Transverse colon (tissue), 4 donors: ENCODE measurements at regions not wholly inside any gene's neighbourhood (a gene's known extent, or its start where the extent isn't known, plus 50 kb on each side); places are given as distances from the start of the nearest gene placed in this dataset.
"Not testable (repeated sequence)": the region's sequence is repeated elsewhere in the genome, so short reads cannot be mapped to it uniquely, and the experiment has no call there.

Experiments used
- DNase-seq: peaks from one replicate; pipeline ENCODE4 v3.0.0-alpha.2; 2019
- H3K27ac ChIP-seq, 4 donors: fragments of 200-600 bp; sonication (generic); 2 replicates each; pipeline ENCODE4 v1.5.1; 2016 to 2018; ENCODE audit warnings: inconsistent platforms in 4 of 4
- H3K27me3 ChIP-seq: fragments of 200-600 bp; sonication (generic); 2 replicates; pipeline ENCODE4 v1.5.1; 2017; ENCODE audit warnings: inconsistent platforms
- H3K36me3 ChIP-seq, 4 donors: fragments of 200-600 bp; sonication (generic); 2 replicates each; pipeline ENCODE4 v1.5.1; 2017 to 2019; ENCODE audit warnings: inconsistent platforms in 4 of 4
- H3K4me1 ChIP-seq, 4 donors: fragments of 200-600 bp; sonication (generic); 2 replicates each; pipeline ENCODE4 v1.5.1; 2017 to 2020; ENCODE audit warnings: inconsistent platforms in 4 of 4
- H3K4me3 ChIP-seq, 4 donors: fragments of 200-600 bp; sonication (generic); 1 replicate in 1 of 4; 2 replicates in 3 of 4; pipeline versions ENCODE4 v1.5.1 to v1.6.1; 2017 to 2019; ENCODE audit warnings: inconsistent platforms in 4 of 4
- H3K9me3 ChIP-seq, 2 donors: fragments of 200-600 bp; sonication (generic); 2 replicates each; pipeline ENCODE4 v1.5.1; 2017 to 2019; ENCODE audit warnings: inconsistent platforms in 2 of 2
- CTCF ChIP-seq, 5 experiments: fragments of 200-600 bp in 3 of 5; fragments of 450-650 bp in 2 of 5; sonication (generic) in 3 of 5; IDR thresholded peaks; 1 replicate in 2 of 5; 2 replicates in 3 of 5; pipeline ENCODE4 v1.5.1; 2016 to 2017; ENCODE audit warnings: antibody characterized with exemption in 5 of 5, inconsistent platforms in 3 of 5, mild to moderate bottlenecking in 2 of 5, moderate library complexity in 1 of 5
- EP300 ChIP-seq: sonication (generic); formaldehyde crosslinking; IDR thresholded peaks from one replicate; pipeline ENCODE4 v1.6.1; 2017; ENCODE audit warnings: antibody characterized with exemption, low read depth
- POLR2A ChIP-seq: fragments of 450-650 bp; IDR thresholded peaks from one replicate; pipeline ENCODE4 v1.6.1; 2016; ENCODE audit warnings: antibody characterized with exemption, mild to moderate bottlenecking, moderate library complexity
- POLR2AphosphoS5 ChIP-seq, 3 donors: sonication (generic); formaldehyde crosslinking; IDR thresholded peaks; one replicate each; pipeline ENCODE4 v1.6.1; 2016; ENCODE audit warnings: antibody characterized with exemption in 3 of 3
- WGBS, 2 donors: methylation state at CpG; one replicate each; pipeline ENCODE4 v1.1.5; 2018; ENCODE audit warnings: low coverage in 1 of 2; 5-methylcytosine and 5-hydroxymethylcytosine counted together
- in situ Hi-C, 4 donors: fragments of 200-750 bp; cut with MboI; loops; one replicate each; pipeline versions ENCODE4 v1.15.0 to v1.15.1; 2017; ENCODE audit warnings: low sequenced_read_pairs in 3 of 4, low pct_ligation_motif_present in 1 of 4, low pct_unique_long_range_greater_than_20kb in 1 of 4
- intact Hi-C: fragments of 100-400 bp; cut with DNase I; formaldehyde crosslinking; loops from one replicate; pipeline ENCODE4 v1.15.1; 2023; ENCODE audit warnings: low total_unique reads

GRCh38 chrX:93177930-93178329, 495.4 kb downstream of the NAP1L3 start:
- in situ Hi-C loops, result no loop called here
- no peaks in the 10 kb centered on the region for H3K36me3 ChIP-seq

GRCh38 chrX:93169771-93170170, 503.6 kb downstream of the NAP1L3 start:
- Histone ChIP-seq H3K9me3 (no peaks in the 10 kb centered on the region), H3K27me3 (no peaks in the 10 kb centered on the region), H3K4me1 (no peaks in the 10 kb centered on the region), H3K36me3 (no peaks in the 10 kb centered on the region), H3K4me3 (no peak overlapping the region), H3K27ac (no peak overlapping the region)
- WGBS, 2 donors, result 47 to 60% methylated on average over 1 of the region's 1 CpG
- DNase-seq, result no peak
- no peak for TF ChIP-seq POLR2A
- no peak for TF ChIP-seq CTCF (IDR thresholded peaks at IDR 0.05)
- TF ChIP-seq POLR2AphosphoS5 (IDR thresholded peaks at IDR 0.05), result no peak
- TF ChIP-seq EP300, result no peak
- intact Hi-C loops, result no loop called here
- in situ Hi-C loops, result no loop called here

More at GRCh38 chrX:93177930-93178329, 495.4 kb downstream of the NAP1L3 start:
- Histone ChIP-seq H3K4me1 (no peaks in the 10 kb centered on the region), H3K27ac (no peak overlapping the region), H3K27me3 (no peaks in the 10 kb centered on the region), H3K4me3 (no peak overlapping the region), H3K9me3 (no peaks in the 10 kb centered on the region)
- TF ChIP-seq EP300 (no peak), CTCF (IDR thresholded peaks at IDR 0.05) (no peak), POLR2A (no peak), POLR2AphosphoS5 (IDR thresholded peaks at IDR 0.05) (no peak)
- 70 to 100% methylated on average over 1 to 4 of the region's 4 CpGs for WGBS, 2 donors
- no peak for DNase-seq
- intact Hi-C loops, result no loop called here

- no peak for DNase-seq
- WGBS, 2 donors, result 60 to 80% methylated on average over 1 to 3 of the region's 3 CpGs
- intact Hi-C loops (no loop called here), in situ Hi-C loops (no loop called here)
- Histone ChIP-seq H3K9me3 (no peaks in the 10 kb centered on the region), H3K4me1 (no peaks in the 10 kb centered on the region), H3K4me3 (no peak overlapping the region), H3K27ac (no peak overlapping the region), H3K36me3 (no peaks in the 10 kb centered on the region), H3K27me3 (no peaks in the 10 kb centered on the region)
- TF ChIP-seq CTCF (IDR thresholded peaks at IDR 0.05) (no peak), POLR2AphosphoS5 (IDR thresholded peaks at IDR 0.05) (no peak)
Observed at GRCh38 chrX:93120805-93121204, 552.6 kb downstream of the NAP1L3 start.

- in situ Hi-C loops, H3K9me3 ChIP-seq, H3K4me1 ChIP-seq, H3K4me3 ChIP-seq, DNase-seq, intact Hi-C loops, H3K36me3 ChIP-seq, H3K27ac ChIP-seq, H3K27me3 ChIP-seq: not testable (repeated sequence)
- WGBS, 2 donors, result 40 to 53% methylated on average over 3 to 5 of the region's 5 CpGs
Observed at GRCh38 chrX:93103353-93104067, 569.9 kb downstream of the NAP1L3 start.

- 68% methylated on average over 1 of the region's 1 CpG; no CpG with 5 or more reads in 1 of the 2 donors for WGBS, 2 donors
Observed at GRCh38 chrX:93095535-93095934, 577.8 kb downstream of the NAP1L3 start.

GRCh38 chrX:93078906-93079305, 594.5 kb downstream of the NAP1L3 start:
- H3K27ac ChIP-seq, H3K36me3 ChIP-seq, H3K4me3 ChIP-seq, H3K4me1 ChIP-seq, H3K27me3 ChIP-seq, intact Hi-C loops, DNase-seq, H3K9me3 ChIP-seq, in situ Hi-C loops: not testable (repeated sequence)
- WGBS, 2 donors, result 89 to 92% methylated on average over 1 to 6 of the region's 6 CpGs

More at GRCh38 chrX:93095535-93095934, 577.8 kb downstream of the NAP1L3 start:
- H3K27me3 ChIP-seq, H3K9me3 ChIP-seq, intact Hi-C loops, DNase-seq, H3K4me1 ChIP-seq, H3K27ac ChIP-seq, H3K4me3 ChIP-seq, H3K36me3 ChIP-seq, in situ Hi-C loops: not testable (repeated sequence)

- intact Hi-C loops, H3K4me3 ChIP-seq, DNase-seq, in situ Hi-C loops, H3K27me3 ChIP-seq, H3K27ac ChIP-seq, H3K9me3 ChIP-seq, H3K4me1 ChIP-seq, H3K36me3 ChIP-seq: not testable (repeated sequence)
Observed at GRCh38 chrX:93055264-93055663, 618.1 kb downstream of the NAP1L3 start.

GRCh38 chrX:93019841-93020240, 653.5 kb downstream of the NAP1L3 start:
- H3K4me1 ChIP-seq, H3K9me3 ChIP-seq, H3K27me3 ChIP-seq, DNase-seq, H3K27ac ChIP-seq, intact Hi-C loops, H3K36me3 ChIP-seq, H3K4me3 ChIP-seq, in situ Hi-C loops: not testable (repeated sequence)
- WGBS, 2 donors, result 60% methylated on average over 2 of the region's 2 CpGs; no CpG with 5 or more reads in 1 of the 2 donors
